Sigmoid colon (tissue), 6 donors: ENCODE measurements at regions not wholly inside any gene's neighbourhood (a gene's known extent, or its start where the extent isn't known, plus 50 kb on each side); places are given as distances from the start of the nearest gene placed in this dataset.

Experiments used
- DNase-seq: peaks from one replicate; pipeline ENCODE4 v3.0.0-alpha.2; 2019
- H3K27ac ChIP-seq, 4 donors: fragments of 200-600 bp; sonication (generic); one replicate each; pipeline ENCODE4 v1.5.1; 2016 to 2019; ENCODE audit warnings: mild to moderate bottlenecking in 1 of 4
- H3K27me3 ChIP-seq, 3 donors: fragments of 200-600 bp; sonication (generic); one replicate each; pipeline ENCODE4 v1.5.1; 2019; ENCODE audit warnings: mild to moderate bottlenecking in 1 of 3
- H3K36me3 ChIP-seq, 4 donors: fragments of 200-600 bp; sonication (generic); one replicate each; pipeline ENCODE4 v1.5.1; 2016 to 2019
- H3K4me1 ChIP-seq, 4 donors: fragments of 200-600 bp; sonication (generic); one replicate each; pipeline ENCODE4 v1.5.1; 2017 to 2019
- H3K4me3 ChIP-seq, 4 donors: fragments of 200-600 bp; sonication (generic); one replicate each; pipeline ENCODE4 v1.5.1; 2017 to 2019; ENCODE audit warnings: mild to moderate bottlenecking in 2 of 4, moderate library complexity in 1 of 4
- H3K9me3 ChIP-seq, 4 donors: fragments of 200-600 bp in 3 of 4; sonication (generic) in 3 of 4; one replicate each; pipeline versions ENCODE4 v1.5.1 to v1.6.1; 2013 to 2019
- CTCF ChIP-seq, 4 experiments: fragments of 450-650 bp in 3 of 4; fragments of 200-600 bp in 1 of 4; IDR thresholded peaks; one replicate each; pipeline ENCODE4 v1.5.1; 2016 to 2019; ENCODE audit warnings: antibody characterized with exemption in 4 of 4, mild to moderate bottlenecking in 3 of 4, moderate library complexity in 2 of 4
- EP300 ChIP-seq, 4 donors: sonication (generic); formaldehyde crosslinking; IDR thresholded peaks; one replicate each; pipeline ENCODE4 v1.6.1; 2017; ENCODE audit warnings: antibody characterized with exemption in 4 of 4
- POLR2A ChIP-seq, 2 donors: fragments of 450-650 bp; IDR thresholded peaks; one replicate each; pipeline ENCODE4 v1.6.1; 2016; ENCODE audit warnings: antibody characterized with exemption in 2 of 2, mild to moderate bottlenecking in 2 of 2, moderate library complexity in 2 of 2
- POLR2AphosphoS5 ChIP-seq, 4 donors: sonication (generic); formaldehyde crosslinking; IDR thresholded peaks; one replicate each; pipeline ENCODE4 v1.6.1; 2017; ENCODE audit warnings: antibody characterized with exemption in 4 of 4
- WGBS, 2 donors: extraction: QIAGEN DNeasy Blood & Tissue Kit; methylation state at CpG; one replicate each; pipeline ENCODE4 v1.1.7; 2013; 5-methylcytosine and 5-hydroxymethylcytosine counted together
- intact Hi-C: fragments of 100-400 bp; cut with DNase I; formaldehyde crosslinking; loops from one replicate; pipeline ENCODE4 v1.15.1; 2023
- donor health status: healthy with polysubstance abuse.
- donor health status: healthy.

GRCh38 chr11:41578421-41579051 lies 119.1 kb upstream of the LRRC4C start:
- no peak overlapping the region for H3K4me3 ChIP-seq
- no peak for TF ChIP-seq CTCF (IDR thresholded peaks at IDR 0.05)
- TF ChIP-seq POLR2A (IDR thresholded peaks at IDR 0.05): no peak
- TF ChIP-seq EP300 (IDR thresholded peaks at IDR 0.05): no peak
- TF ChIP-seq POLR2AphosphoS5 (IDR thresholded peaks at IDR 0.05): no peak
- H3K9me3 ChIP-seq: no peaks in the 10 kb centered on the region
- no peaks in the 10 kb centered on the region for H3K36me3 ChIP-seq
- DNase-seq: no peak
- 70 to 80% methylated on average over 9 of the region's 9 CpGs for WGBS, 2 donors
- H3K27ac ChIP-seq: no peak overlapping the region
- H3K4me1 ChIP-seq: no peaks in the 10 kb centered on the region
- intact Hi-C loops: no loop called here
- H3K27me3 ChIP-seq: no peaks in the 10 kb centered on the region

GRCh38 chr11:41579546-41579945 lies 120.1 kb upstream of the LRRC4C start:
- 60 to 76% methylated on average over 3 of the region's 3 CpGs for WGBS, 2 donors
- H3K36me3 ChIP-seq: no peaks in the 10 kb centered on the region
- H3K4me3 ChIP-seq: no peak overlapping the region
- no peaks in the 10 kb centered on the region for H3K9me3 ChIP-seq
- intact Hi-C loops: no loop called here
- H3K27me3 ChIP-seq: no peaks in the 10 kb centered on the region
- TF ChIP-seq POLR2A (IDR thresholded peaks at IDR 0.05) (no peak), EP300 (IDR thresholded peaks at IDR 0.05) (no peak), POLR2AphosphoS5 (IDR thresholded peaks at IDR 0.05) (no peak), CTCF (IDR thresholded peaks at IDR 0.05) (no peak)
- no peaks in the 10 kb centered on the region for H3K4me1 ChIP-seq
- no peak overlapping the region for H3K27ac ChIP-seq
- no peak for DNase-seq

- H3K27ac ChIP-seq: no peak overlapping the region
- no peaks in the 10 kb centered on the region for H3K27me3 ChIP-seq
Observed at GRCh38 chr11:41609511-41609910, 150.1 kb upstream of the LRRC4C start.

GRCh38 chr11:41612415-41612814 lies 153.0 kb upstream of the LRRC4C start:
- H3K4me1 ChIP-seq: no peaks in the 10 kb centered on the region
- no peaks in the 10 kb centered on the region for H3K36me3 ChIP-seq
- H3K9me3 ChIP-seq: no peaks in the 10 kb centered on the region
- intact Hi-C loops: no loop called here
- TF ChIP-seq EP300 (IDR thresholded peaks at IDR 0.05): no peak
- no peak for TF ChIP-seq POLR2A (IDR thresholded peaks at IDR 0.05)
- no peak for TF ChIP-seq CTCF (IDR thresholded peaks at IDR 0.05)
- TF ChIP-seq POLR2AphosphoS5 (IDR thresholded peaks at IDR 0.05): no peak
- DNase-seq: no peak
- H3K27ac ChIP-seq: no peak overlapping the region
- H3K27me3 ChIP-seq: no peaks in the 10 kb centered on the region
- no peak overlapping the region for H3K4me3 ChIP-seq
- 10 to 33% methylated on average over 1 of the region's 1 CpG for WGBS, 2 donors

More at GRCh38 chr11:41609511-41609910, 150.1 kb upstream of the LRRC4C start:
- H3K4me1 ChIP-seq: no peaks in the 10 kb centered on the region
- no peak for TF ChIP-seq EP300 (IDR thresholded peaks at IDR 0.05)
- TF ChIP-seq POLR2A (IDR thresholded peaks at IDR 0.05): no peak
- H3K9me3 ChIP-seq: no peaks in the 10 kb centered on the region
- H3K36me3 ChIP-seq: no peaks in the 10 kb centered on the region
- H3K4me3 ChIP-seq: no peak overlapping the region
- DNase-seq: no peak
- intact Hi-C loops: no loop called here
- 12 to 40% methylated on average over 1 of the region's 1 CpG for WGBS, 2 donors

GRCh38 chr11:41613326-41613725 lies 153.9 kb upstream of the LRRC4C start:
- TF ChIP-seq EP300 (IDR thresholded peaks at IDR 0.05) (no peak), POLR2AphosphoS5 (IDR thresholded peaks at IDR 0.05) (no peak), CTCF (IDR thresholded peaks at IDR 0.05) (no peak), POLR2A (IDR thresholded peaks at IDR 0.05) (no peak)
- Histone ChIP-seq H3K36me3 (no peaks in the 10 kb centered on the region), H3K4me3 (no peak overlapping the region), H3K27me3 (no peaks in the 10 kb centered on the region), H3K27ac (no peak overlapping the region), H3K4me1 (no peaks in the 10 kb centered on the region), H3K9me3 (no peaks in the 10 kb centered on the region)
- intact Hi-C loops: no loop called here
- 55 to 69% methylated on average over 1 of the region's 1 CpG for WGBS, 2 donors
- DNase-seq: no peak
